CD14-positive monocyte (primary cell): ENCODE measurements at regions not wholly inside any gene's neighbourhood (a gene's known extent, or its start where the extent isn't known, plus 50 kb on each side); places are given as distances from the start of the nearest gene placed in this dataset.

Experiments used
- DNase-seq, 3 donors: peaks; one replicate each; pipeline ENCODE4 v3.0.0-alpha.2; 2011 to 2022
- H2AFZ ChIP-seq: 2 replicates; pipeline ENCODE4 v1.6.0; 2012; ENCODE audit warnings: mild to moderate bottlenecking, low read depth, low read length, inconsistent platforms; ENCODE audit not compliant: insufficient read depth, poor library complexity, severe bottlenecking
- H3K27ac ChIP-seq, 2 donors: 1 replicate in 1 of 2; 2 replicates in 1 of 2; pipeline ENCODE4 v1.5.1; 2012 to 2013; ENCODE audit warnings: low read length in 2 of 2, control low read depth in 1 of 2, inconsistent platforms in 1 of 2, low read depth in 1 of 2, mild to moderate bottlenecking in 1 of 2
- H3K27me3 ChIP-seq, 2 donors: one replicate each; pipeline versions ENCODE4 v1.6.0 to v1.6.1; 2011 to 2013; ENCODE audit warnings: low read length in 2 of 2; ENCODE audit not compliant: control insufficient read depth in 2 of 2, insufficient read depth in 2 of 2
- H3K36me3 ChIP-seq, 2 donors: replicated peaks in 1 of 2; 1 replicate in 1 of 2; 2 replicates in 1 of 2; pipeline versions ENCODE4 v1.5.1 to v1.6.1; 2012 to 2013; ENCODE audit warnings: low read length in 2 of 2, control low read depth in 1 of 2, inconsistent platforms in 1 of 2, mild to moderate bottlenecking in 1 of 2; ENCODE audit not compliant: insufficient read depth in 2 of 2, control insufficient read depth in 1 of 2
- H3K4me1 ChIP-seq, 2 donors: 1 replicate in 1 of 2; 2 replicates in 1 of 2; pipeline versions ENCODE4 v1.5.1 to v1.6.1; 2012 to 2013; ENCODE audit warnings: low read length in 2 of 2, control low read depth in 1 of 2, inconsistent platforms in 1 of 2, mild to moderate bottlenecking in 1 of 2, moderate library complexity in 1 of 2; ENCODE audit not compliant: insufficient read depth in 2 of 2, control insufficient read depth in 1 of 2
- H3K4me2 ChIP-seq: replicated peaks from 2 replicates; pipeline ENCODE3; 2012; ENCODE audit warnings: low read length, moderate library complexity, mild to moderate bottlenecking; ENCODE audit not compliant: poor library complexity, severe bottlenecking; ENCODE audit errors: extremely low read depth
- H3K4me3 ChIP-seq, 3 experiments: fragments of 200-600 bp in 1 of 3; sonication (generic) in 1 of 3; replicated peaks in 1 of 3; 1 replicate in 2 of 3; 2 replicates in 1 of 3; pipeline ENCODE4 v1.5.1; 2011 to 2013; ENCODE audit warnings: low read length in 3 of 3, mild to moderate bottlenecking in 3 of 3, control low read depth in 2 of 3, low read depth in 2 of 3, inconsistent platforms in 1 of 3, moderate library complexity in 1 of 3
- H3K79me2 ChIP-seq: 2 replicates; pipeline ENCODE4 v1.6.0; 2012; ENCODE audit warnings: mild to moderate bottlenecking, control low read depth, inconsistent platforms, low read length, moderate library complexity; ENCODE audit not compliant: insufficient read depth
- H3K9ac ChIP-seq: 2 replicates; pipeline ENCODE4 v1.6.0; 2017; ENCODE audit warnings: low read length, mild to moderate bottlenecking; ENCODE audit not compliant: insufficient read depth, poor library complexity, severe bottlenecking
- H3K9me3 ChIP-seq, 2 donors: replicated peaks in 1 of 2; 1 replicate in 1 of 2; 2 replicates in 1 of 2; pipeline versions ENCODE4 v1.5.1 to v1.6.1; 2012 to 2013; ENCODE audit warnings: low read length in 2 of 2, control low read depth in 1 of 2; ENCODE audit not compliant: control insufficient read depth in 1 of 2, insufficient read depth in 1 of 2
- H4K20me1 ChIP-seq: 2 replicates; pipeline ENCODE4 v1.6.0; 2012; ENCODE audit warnings: mild to moderate bottlenecking, low read length, control low read depth, moderate library complexity; ENCODE audit not compliant: insufficient read depth
- H3K27ac Mint-ChIP-seq, 7 donors: one replicate each; pipeline ENCODE4 v1.8.0; 2020; ENCODE audit warnings: mild to moderate bottlenecking in 7 of 7, mixed read lengths in 7 of 7, moderate library complexity in 6 of 7, inconsistent platforms in 2 of 7
- H3K27me3 Mint-ChIP-seq, 3 donors: one replicate each; pipeline ENCODE4 v1.8.0; 2021 to 2022; ENCODE audit warnings: low read depth in 3 of 3, mild to moderate bottlenecking in 3 of 3, mixed read lengths in 3 of 3, moderate library complexity in 3 of 3, inconsistent platforms in 1 of 3
- H3K36me3 Mint-ChIP-seq, 2 donors: one replicate each; pipeline ENCODE4 v1.8.0; 2020; ENCODE audit warnings: mixed read lengths in 2 of 2, inconsistent platforms in 1 of 2, mild to moderate bottlenecking in 1 of 2
- H3K4me1 Mint-ChIP-seq: one replicate; pipeline ENCODE4 v1.8.0; 2020; ENCODE audit warnings: mild to moderate bottlenecking, mixed read lengths
- H3K4me3 Mint-ChIP-seq, 2 donors: one replicate each; pipeline ENCODE4 v1.8.0; 2020; ENCODE audit warnings: mild to moderate bottlenecking in 2 of 2, mixed read lengths in 2 of 2, moderate library complexity in 1 of 2
- H3K9me3 Mint-ChIP-seq, 7 donors: one replicate each; pipeline ENCODE4 v1.8.0; 2020 to 2022; ENCODE audit warnings: mixed read lengths in 7 of 7, mild to moderate bottlenecking in 6 of 7, moderate library complexity in 6 of 7, inconsistent platforms in 2 of 7
- CTCF ChIP-seq: fragments of 200-600 bp; IDR thresholded peaks from one replicate; pipeline ENCODE4 v1.8.0; 2022; ENCODE audit warnings: antibody characterized with exemption, mild to moderate bottlenecking
- WGBS: methylation state at CpG from one replicate; pipeline ENCODE4 v1.1.5; 2013; ENCODE audit warnings: missing lambda C conversion rate; ENCODE audit not compliant: insufficient coverage; 5-methylcytosine and 5-hydroxymethylcytosine counted together
- intact Hi-C, 2 donors: fragments of 100-400 bp; cut with micrococcal nuclease; formaldehyde crosslinking; loops; one replicate each; pipeline versions ENCODE4 v1.15.0 to v1.15.1; 2023

- DNase-seq = no peak
- intact Hi-C loops = no loop called here
- Histone ChIP-seq H3K36me3 (no peaks in the 10 kb centered on the region), H3K27ac (no peak overlapping the region), H3K4me2 (no peak overlapping the region), H3K4me3 (no peak overlapping the region), H4K20me1 (no peaks in the 10 kb centered on the region), H3K79me2 (no peaks in the 10 kb centered on the region), H3K4me1 (no peaks in the 10 kb centered on the region), H2AFZ (no peak overlapping the region), H3K27me3 (no peaks in the 10 kb centered on the region), H3K9ac (no peak overlapping the region), H3K9me3 (no peaks in the 10 kb centered on the region)
- Mint-ChIP-seq H3K27ac (no peak overlapping the region), H3K4me1 (peaks cover 16% of the 10 kb centered on the region), H3K9me3 (peaks cover 0 to 2% (median 0%) of the 10 kb centered on the region in 7 donors), H3K27me3 (no peaks in the 10 kb centered on the region), H3K36me3 (no peaks in the 10 kb centered on the region), H3K4me3 (no peak overlapping the region)
- no CpG with 5 or more reads among the region's 2 CpGs for WGBS
- TF ChIP-seq CTCF = no peak
Measured at GRCh38 chr11:109512680-109513079, 90.7 kb downstream of the C11orf87 start.

GRCh38 chr11:109514313-109515018 lies 92.5 kb downstream of the C11orf87 start:
- no peak overlapping the region for H3K27ac Mint-ChIP-seq

More at GRCh38 chr11:109514313-109515018, 92.5 kb downstream of the C11orf87 start:
- Histone ChIP-seq H4K20me1 (no peaks in the 10 kb centered on the region), H3K9me3 (no peaks in the 10 kb centered on the region), H3K27ac (no peak overlapping the region), H3K36me3 (no peaks in the 10 kb centered on the region), H2AFZ (no peak overlapping the region), H3K4me2 (no peak overlapping the region), H3K4me3 (no peak overlapping the region), H3K4me1 (no peaks in the 10 kb centered on the region), H3K9ac (no peak overlapping the region), H3K27me3 (no peaks in the 10 kb centered on the region), H3K79me2 (no peaks in the 10 kb centered on the region)
- Mint-ChIP-seq H3K9me3 (peaks cover 0 to 2% (median 0%) of the 10 kb centered on the region in 7 donors), H3K4me3 (no peak overlapping the region), H3K27me3 (no peaks in the 10 kb centered on the region), H3K36me3 (no peaks in the 10 kb centered on the region), H3K4me1 (peaks cover 16% of the 10 kb centered on the region)
- DNase-seq = no peak
- 31% methylated on average over 2 of the region's 2 CpGs for WGBS
- intact Hi-C loops = no loop called here
- TF ChIP-seq CTCF = no peak
